ENCODE measurements at regions not wholly inside any gene's neighbourhood (a gene's known extent, or its start where the extent isn't known, plus 50 kb on each side); places are given as distances from the start of the nearest gene placed in this dataset.

DNA sequence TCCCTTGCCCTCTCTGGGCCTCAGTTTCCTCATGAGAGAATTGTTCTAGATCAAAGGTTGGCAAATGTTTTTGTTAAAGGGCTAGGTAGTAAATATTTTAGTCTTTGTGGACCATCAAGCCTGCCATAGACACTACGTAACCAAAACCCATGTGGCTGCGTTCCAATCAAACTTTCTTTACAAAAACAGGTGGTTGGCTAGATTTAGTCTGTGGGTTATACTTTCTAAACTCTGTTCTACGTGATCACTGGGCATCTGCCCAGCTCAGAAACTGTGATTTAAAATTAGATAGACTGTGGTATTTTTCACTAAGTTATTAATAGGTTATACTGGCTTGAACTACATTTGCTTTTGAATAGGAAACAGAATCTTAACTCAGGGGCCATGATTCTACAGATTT, 149.8 kb upstream of the DCC start:
- no peaks in the 10 kb centered on the region for H3K79me1 ChIP-seq (ENCODE audit: low read depth, low read length)
- H3K18ac ChIP-seq (ENCODE audit: extremely low read depth, low read length) = no peak overlapping the region
- H3K56ac ChIP-seq (replicated peaks; ENCODE audit: insufficient read length, low read depth, low read length) = no peak overlapping the region
- H3K36me3 ChIP-seq (ENCODE audit: control insufficient read depth in 2 of 4, insufficient read depth in 4 of 4, low read length in 3 of 4) = no peaks in the 10 kb centered on the region
- H3K4me3 ChIP-seq (ENCODE audit: extremely low read depth in 1 of 4, insufficient read depth in 2 of 4, low read depth in 3 of 4, low read length in 4 of 4) = no peak overlapping the region; a peak in 1 of 8 replicates
- no peaks in the 10 kb centered on the region for H3K23me2 ChIP-seq (ENCODE audit: low read depth, low read length)
- no peak overlapping the region for H3K27ac ChIP-seq (ENCODE audit: low read depth, low read length)
- H2BK15ac ChIP-seq (ENCODE audit: low read length) = no peak overlapping the region
- ChIA-PET CTCF (ENCODE audit: partially characterized antibody) (interaction anchor here (0.6 kb wide), 1 partner anchor 94 kb away, joined by 3 read pairs; no protein-coding TSS in a partner anchor), POLR2A (ENCODE audit: partially characterized antibody) (no interaction called here)
- H2BK120ac ChIP-seq (replicated peaks; ENCODE audit: low read depth, low read length) = no peak overlapping the region
- H4K91ac ChIP-seq (replicated peaks; ENCODE audit: insufficient read length, low read length) = no peak overlapping the region
- no peaks in the 10 kb centered on the region for H4K20me1 ChIP-seq (replicated peaks in 1 of 2; ENCODE audit: control insufficient read depth in 1 of 2, insufficient read depth in 2 of 2, low read length in 2 of 2)
- no peak overlapping the region for H3K9ac ChIP-seq (replicated peaks in 1 of 4; ENCODE audit: extremely low read depth in 1 of 4, low read depth in 3 of 4, low read length in 3 of 4)
- no peak overlapping the region for H4K5ac ChIP-seq (ENCODE audit: insufficient read length, low read depth, low read length)
- WGBS, 2 experiments (ENCODE audit: extremely low coverage in 1 of 2, insufficient coverage in 1 of 2, insufficient read length in 1 of 2, insufficient replicate concordance in 2 of 2, low coverage in 1 of 2, low lambda C conversion rate in 2 of 2, missing lambda C conversion rate in 1 of 2) = 92% methylated on average over 3 of the region's 3 CpGs; no CpG with 5 or more reads in 1 of the 2 experiments
- H3K9me3 ChIP-seq (ENCODE audit: insufficient read depth in 2 of 2, low read depth in 1 of 2, low read length in 1 of 2) = no peaks in the 10 kb centered on the region
- no peak overlapping the region for H2BK5ac ChIP-seq (ENCODE audit: low read depth, low read length)
- H3K23ac ChIP-seq (ENCODE audit: insufficient read length) = no peak overlapping the region
- no peak overlapping the region for H3K14ac ChIP-seq (ENCODE audit: insufficient read length)
- H4K8ac ChIP-seq (ENCODE audit: extremely low read depth, insufficient read depth, low read length) = no peak overlapping the region
- H3K4ac ChIP-seq (replicated peaks; ENCODE audit: insufficient read length, low read depth, low read length) = no peak overlapping the region
- no peaks in the 10 kb centered on the region for H3K27me3 ChIP-seq (replicated peaks in 1 of 4; ENCODE audit: control insufficient read depth in 3 of 4, extremely low read depth in 1 of 4, insufficient read depth in 3 of 4, low read length in 3 of 4)
- no peak for FAIRE-seq
- H3K79me2 ChIP-seq (ENCODE audit: control insufficient read depth in 1 of 2, insufficient read depth in 2 of 2, low read length in 2 of 2) = no peaks in the 10 kb centered on the region
- no peak overlapping the region for H2BK12ac ChIP-seq (ENCODE audit: low read depth, low read length)
- no peak overlapping the region for H2AK5ac ChIP-seq (ENCODE audit: low read depth, low read length)
- no peak overlapping the region for H2AFZ ChIP-seq (ENCODE audit: low read length)
- no peak for DNase-seq (ENCODE audit: low read depth in 1 of 2, low spot score in 2 of 2)
- H2BK20ac ChIP-seq (ENCODE audit: low read length) = no peak overlapping the region
- no peak overlapping the region for H3K4me2 ChIP-seq (ENCODE audit: insufficient read depth in 1 of 2, low read depth in 2 of 2, low read length in 2 of 2)
- H3K4me1 ChIP-seq (replicated peaks in 1 of 4; ENCODE audit: control insufficient read depth in 3 of 4, insufficient read depth in 4 of 4, low read length in 3 of 4) = peaks cover 0 to 3% (median 0%) of the 10 kb centered on the region in 4 experiments; a peak in 3 of 7 replicates
- TF ChIP-seq SRF (IDR thresholded peaks at IDR 0.05; ENCODE audit: low read depth, low read length) (no peak), ASH2L (IDR thresholded peaks at IDR 0.05; ENCODE audit: low read length) (no peak), TEAD4 (IDR thresholded peaks at IDR 0.05; ENCODE audit: low read depth, low read length) (no peak), EZH2 (IDR thresholded peaks at IDR 0.05; ENCODE audit: low read depth, low read length, severe bottlenecking) (no peak), POLR2A (IDR thresholded peaks at IDR 0.05; ENCODE audit: control extremely low read depth in 1 of 2, low read depth in 2 of 2, low read length in 2 of 2) (no peak), TBP (IDR thresholded peaks at IDR 0.05; ENCODE audit: low read depth, low read length) (no peak), CBX8 (IDR thresholded peaks at IDR 0.05; ENCODE audit: borderline replicate concordance, low read depth, low read length) (no peak), TAF7 (optimal IDR thresholded peaks at IDR 0.05; ENCODE audit: borderline replicate concordance, low read depth, low read length) (no peak), CHD1 (IDR thresholded peaks at IDR 0.05; ENCODE audit: low read depth, low read length) (no peak), CBX5 (IDR thresholded peaks at IDR 0.05; ENCODE audit: low read depth, low read length) (no peak)
- TF ChIP-seq, protein P1, sequence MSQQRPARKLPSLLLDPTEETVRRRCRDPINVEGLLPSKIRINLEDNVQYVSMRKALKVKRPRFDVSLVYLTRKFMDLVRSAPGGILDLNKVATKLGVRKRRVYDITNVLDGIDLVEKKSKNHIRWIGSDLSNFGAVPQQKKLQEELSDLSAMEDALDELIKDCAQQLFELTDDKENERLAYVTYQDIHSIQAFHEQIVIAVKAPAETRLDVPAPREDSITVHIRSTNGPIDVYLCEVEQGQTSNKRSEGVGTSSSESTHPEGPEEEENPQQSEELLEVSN (IDR thresholded peaks at IDR 0.05) = no peak
- TF ChIP-seq, protein P2, sequence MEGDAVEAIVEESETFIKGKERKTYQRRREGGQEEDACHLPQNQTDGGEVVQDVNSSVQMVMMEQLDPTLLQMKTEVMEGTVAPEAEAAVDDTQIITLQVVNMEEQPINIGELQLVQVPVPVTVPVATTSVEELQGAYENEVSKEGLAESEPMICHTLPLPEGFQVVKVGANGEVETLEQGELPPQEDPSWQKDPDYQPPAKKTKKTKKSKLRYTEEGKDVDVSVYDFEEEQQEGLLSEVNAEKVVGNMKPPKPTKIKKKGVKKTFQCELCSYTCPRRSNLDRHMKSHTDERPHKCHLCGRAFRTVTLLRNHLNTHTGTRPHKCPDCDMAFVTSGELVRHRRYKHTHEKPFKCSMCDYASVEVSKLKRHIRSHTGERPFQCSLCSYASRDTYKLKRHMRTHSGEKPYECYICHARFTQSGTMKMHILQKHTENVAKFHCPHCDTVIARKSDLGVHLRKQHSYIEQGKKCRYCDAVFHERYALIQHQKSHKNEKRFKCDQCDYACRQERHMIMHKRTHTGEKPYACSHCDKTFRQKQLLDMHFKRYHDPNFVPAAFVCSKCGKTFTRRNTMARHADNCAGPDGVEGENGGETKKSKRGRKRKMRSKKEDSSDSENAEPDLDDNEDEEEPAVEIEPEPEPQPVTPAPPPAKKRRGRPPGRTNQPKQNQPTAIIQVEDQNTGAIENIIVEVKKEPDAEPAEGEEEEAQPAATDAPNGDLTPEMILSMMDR (IDR thresholded peaks at IDR 0.05; ENCODE audit: control extremely low read depth in 1 of 3, insufficient read depth in 1 of 3, low read depth in 1 of 3, low read length in 3 of 3) = no peak
